ENCODE measurements at regions not wholly inside any gene's neighbourhood (a gene's known extent, or its start where the extent isn't known, plus 50 kb on each side); places are given as distances from the start of the nearest gene placed in this dataset.

- no peak for TF ChIP-seq CTCF (conservative IDR thresholded peaks at IDR 0.05 in 1 of 2, IDR thresholded peaks at IDR 0.05 in 1 of 2; ENCODE audit: low read depth in 1 of 2, low read length in 2 of 2)
- no peak for TF ChIP-seq EZH2 (IDR thresholded peaks at IDR 0.05; ENCODE audit: low read length, missing control alignments)
Measured at GRCh38 chr10:78645169-78645686, 423.5 kb upstream of the ZMIZ1 start.
